RKO (cell line): ENCODE measurements at regions not wholly inside any gene's neighbourhood (a gene's known extent, or its start where the extent isn't known, plus 50 kb on each side); places are given as distances from the start of the nearest gene placed in this dataset.
"Not testable (repeated sequence)": the region's sequence is repeated elsewhere in the genome, so short reads cannot be mapped to it uniquely, and the experiment has no call there.

Experiments used
- DNase-seq: peaks from one replicate; pipeline ENCODE4 v3.0.0-alpha.2; 2016; ENCODE audit warnings: low spot score

GRCh38 chr10:46803082-46803481 lies 108.1 kb upstream of the PTPN20 start:
- not testable (repeated sequence) for DNase-seq

- not testable (repeated sequence) for DNase-seq
Measured at GRCh38 chr10:46810222-46810621, 101.0 kb upstream of the PTPN20 start.

DNA sequence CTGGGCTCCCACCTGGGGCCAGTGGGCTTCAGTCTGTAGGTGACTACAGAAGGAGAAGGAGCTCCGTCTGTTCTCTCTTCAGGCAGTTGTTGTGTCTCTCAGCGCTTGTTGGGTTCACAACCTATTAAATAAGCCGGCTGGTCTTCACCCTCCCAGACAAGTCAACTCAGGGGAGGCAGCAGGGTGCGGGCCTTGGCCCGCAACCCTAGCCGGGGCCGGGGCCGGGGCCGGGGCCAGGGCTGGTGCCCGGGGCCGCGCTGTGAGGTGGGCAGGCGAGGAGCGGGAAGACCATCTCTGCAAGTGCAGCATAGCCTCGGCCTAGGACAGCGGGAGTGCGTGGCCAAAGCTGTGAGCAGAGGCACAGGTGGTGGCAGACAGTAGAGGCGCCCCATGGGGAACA lies 95.1 kb upstream of the PTPN20 start:
- DNase-seq: not testable (repeated sequence)

- DNase-seq: not testable (repeated sequence)
Measured at GRCh38 chr10:46840393-46841050, 70.7 kb upstream of the PTPN20 start.

GRCh38 chr10:46841051-46841593 lies 70.1 kb upstream of the PTPN20 start:
- not testable (repeated sequence) for DNase-seq

DNA sequence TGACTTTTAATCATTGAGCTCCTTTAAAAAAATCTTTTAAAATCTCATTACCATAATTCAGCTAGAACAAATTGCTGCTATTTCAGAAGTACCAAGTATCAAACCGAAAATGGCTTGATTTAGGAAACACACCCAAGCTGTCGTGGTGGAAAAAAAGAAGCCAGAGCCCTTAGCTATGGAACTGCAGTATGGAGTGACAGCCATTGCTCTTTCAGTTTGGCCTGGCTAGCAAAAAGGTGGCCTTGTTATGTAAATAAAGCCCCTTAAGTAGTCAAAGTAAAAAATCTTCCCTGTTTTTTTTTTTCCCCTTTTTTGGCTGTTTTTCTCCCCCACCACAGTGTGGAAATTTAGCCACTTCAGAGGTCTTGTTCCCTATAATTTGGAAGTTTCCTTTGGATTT lies 66.0 kb upstream of the PTPN20 start:
- DNase-seq: not testable (repeated sequence)

- not testable (repeated sequence) for DNase-seq
Measured at GRCh38 chr10:46845640-46846039, 65.6 kb upstream of the PTPN20 start.

DNA sequence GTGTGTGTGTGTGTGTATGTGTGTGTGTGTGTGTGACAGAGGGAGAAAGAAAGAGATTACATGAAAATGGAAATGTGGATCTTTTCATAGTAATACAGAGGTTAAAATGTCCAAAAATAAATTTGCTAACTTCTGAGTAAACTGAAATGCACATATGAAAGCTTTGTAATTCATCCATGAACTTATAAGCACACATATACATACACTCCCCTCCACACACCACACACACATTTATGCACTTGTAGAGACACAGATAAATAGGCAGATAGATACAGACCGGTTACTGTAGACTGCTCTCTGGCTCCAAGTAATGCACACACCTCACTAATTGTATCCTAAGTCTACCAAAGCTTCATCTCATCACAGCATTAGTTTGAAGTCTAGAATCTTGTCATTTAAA lies 50.5 kb upstream of the PTPN20 start:
- DNase-seq: not testable (repeated sequence)
